ENCODE measurements at regions not wholly inside any gene's neighbourhood (a gene's known extent, or its start where the extent isn't known, plus 50 kb on each side); places are given as distances from the start of the nearest gene placed in this dataset.

DNA sequence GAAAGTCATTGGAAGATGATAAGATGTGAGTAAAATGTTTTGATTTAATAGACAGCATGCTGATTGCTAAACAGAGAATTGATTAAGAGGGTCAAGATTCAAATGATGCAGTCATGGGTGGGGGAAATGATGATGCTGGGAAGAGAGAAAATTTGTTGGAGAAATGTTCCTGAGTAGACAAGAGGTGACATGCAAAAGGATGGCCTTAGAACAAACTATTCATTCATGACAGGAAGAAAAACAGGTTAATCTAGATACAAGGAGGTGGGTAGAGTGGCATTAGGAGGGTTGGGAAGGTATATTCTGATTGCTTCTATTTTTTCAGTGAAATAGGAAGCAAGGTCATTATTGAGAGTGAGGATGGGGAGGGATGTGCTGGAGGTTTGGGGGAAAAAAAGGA is 146.7 kb downstream of the SEM1 start:
- TF ChIP-seq, protein P1, sequence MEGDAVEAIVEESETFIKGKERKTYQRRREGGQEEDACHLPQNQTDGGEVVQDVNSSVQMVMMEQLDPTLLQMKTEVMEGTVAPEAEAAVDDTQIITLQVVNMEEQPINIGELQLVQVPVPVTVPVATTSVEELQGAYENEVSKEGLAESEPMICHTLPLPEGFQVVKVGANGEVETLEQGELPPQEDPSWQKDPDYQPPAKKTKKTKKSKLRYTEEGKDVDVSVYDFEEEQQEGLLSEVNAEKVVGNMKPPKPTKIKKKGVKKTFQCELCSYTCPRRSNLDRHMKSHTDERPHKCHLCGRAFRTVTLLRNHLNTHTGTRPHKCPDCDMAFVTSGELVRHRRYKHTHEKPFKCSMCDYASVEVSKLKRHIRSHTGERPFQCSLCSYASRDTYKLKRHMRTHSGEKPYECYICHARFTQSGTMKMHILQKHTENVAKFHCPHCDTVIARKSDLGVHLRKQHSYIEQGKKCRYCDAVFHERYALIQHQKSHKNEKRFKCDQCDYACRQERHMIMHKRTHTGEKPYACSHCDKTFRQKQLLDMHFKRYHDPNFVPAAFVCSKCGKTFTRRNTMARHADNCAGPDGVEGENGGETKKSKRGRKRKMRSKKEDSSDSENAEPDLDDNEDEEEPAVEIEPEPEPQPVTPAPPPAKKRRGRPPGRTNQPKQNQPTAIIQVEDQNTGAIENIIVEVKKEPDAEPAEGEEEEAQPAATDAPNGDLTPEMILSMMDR (IDR thresholded peaks at IDR 0.05) = no peak
- TF ChIP-seq POLR2A (IDR thresholded peaks at IDR 0.05) = no peak

All from lower leg skin (tissue), 3 donors.